Gastroesophageal sphincter (tissue), 3 donors: ENCODE measurements at regions not wholly inside any gene's neighbourhood (a gene's known extent, or its start where the extent isn't known, plus 50 kb on each side); places are given as distances from the start of the nearest gene placed in this dataset.

Source experiments
- CTCF ChIP-seq, 4 experiments: fragments of 200-600 bp in 2 of 4; fragments of 450-650 bp in 2 of 4; sonication (generic) in 1 of 4; IDR thresholded peaks; one replicate each; pipeline ENCODE4 v1.5.1; 2017 to 2019; ENCODE audit warnings: antibody characterized with exemption in 4 of 4, mild to moderate bottlenecking in 2 of 4, moderate library complexity in 2 of 4
- POLR2AphosphoS5 ChIP-seq: sonication (generic); formaldehyde crosslinking; IDR thresholded peaks from one replicate; pipeline ENCODE4 v1.6.1; 2017; ENCODE audit warnings: antibody characterized with exemption

GRCh38 chr13:112267660-112268059, 108.5 kb upstream of the SPACA7 start:
- TF ChIP-seq CTCF (IDR thresholded peaks at IDR 0.05) (no peak), POLR2AphosphoS5 (no peak)
